IPS DF 6.9 (cell line): ENCODE measurements at regions not wholly inside any gene's neighbourhood (a gene's known extent, or its start where the extent isn't known, plus 50 kb on each side); places are given as distances from the start of the nearest gene placed in this dataset.
"Not testable (repeated sequence)": the region's sequence is repeated elsewhere in the genome, so short reads cannot be mapped to it uniquely, and the experiment has no call there.

Source experiments
- DNase-seq: peaks from one replicate; pipeline ENCODE4 v3.0.0-alpha.2; 2013; ENCODE audit warnings: low read depth, low spot score
- H3K27ac ChIP-seq: one replicate; pipeline ENCODE4 v1.5.1; 2013; ENCODE audit warnings: low read length, control low read depth
- H3K27me3 ChIP-seq: 2 replicates; pipeline ENCODE4 v1.6.1; 2013; ENCODE audit warnings: mild to moderate bottlenecking, low read length; ENCODE audit not compliant: control insufficient read depth, insufficient read depth
- H3K36me3 ChIP-seq: 2 replicates; pipeline ENCODE4 v1.6.1; 2013; ENCODE audit warnings: low read length; ENCODE audit not compliant: control insufficient read depth, insufficient read depth
- H3K4me1 ChIP-seq: 2 replicates; pipeline ENCODE4 v1.6.1; 2013; ENCODE audit warnings: low read length; ENCODE audit not compliant: control insufficient read depth, insufficient read depth
- H3K4me3 ChIP-seq: 2 replicates; pipeline ENCODE4 v1.5.1; 2013; ENCODE audit warnings: mild to moderate bottlenecking, low read length
- H3K9me3 ChIP-seq: 2 replicates; pipeline ENCODE4 v1.6.1; 2013; ENCODE audit warnings: low read length, inconsistent platforms; ENCODE audit not compliant: control insufficient read depth, insufficient read depth
- WGBS: extraction: QIAGEN DNeasy Blood & Tissue Kit; methylation state at CpG from one replicate; pipeline ENCODE4 v1.1.7; 2013; ENCODE audit warnings: mixed read lengths, missing lambda C conversion rate; ENCODE audit not compliant: insufficient read length, insufficient coverage; 5-methylcytosine and 5-hydroxymethylcytosine counted together

DNA sequence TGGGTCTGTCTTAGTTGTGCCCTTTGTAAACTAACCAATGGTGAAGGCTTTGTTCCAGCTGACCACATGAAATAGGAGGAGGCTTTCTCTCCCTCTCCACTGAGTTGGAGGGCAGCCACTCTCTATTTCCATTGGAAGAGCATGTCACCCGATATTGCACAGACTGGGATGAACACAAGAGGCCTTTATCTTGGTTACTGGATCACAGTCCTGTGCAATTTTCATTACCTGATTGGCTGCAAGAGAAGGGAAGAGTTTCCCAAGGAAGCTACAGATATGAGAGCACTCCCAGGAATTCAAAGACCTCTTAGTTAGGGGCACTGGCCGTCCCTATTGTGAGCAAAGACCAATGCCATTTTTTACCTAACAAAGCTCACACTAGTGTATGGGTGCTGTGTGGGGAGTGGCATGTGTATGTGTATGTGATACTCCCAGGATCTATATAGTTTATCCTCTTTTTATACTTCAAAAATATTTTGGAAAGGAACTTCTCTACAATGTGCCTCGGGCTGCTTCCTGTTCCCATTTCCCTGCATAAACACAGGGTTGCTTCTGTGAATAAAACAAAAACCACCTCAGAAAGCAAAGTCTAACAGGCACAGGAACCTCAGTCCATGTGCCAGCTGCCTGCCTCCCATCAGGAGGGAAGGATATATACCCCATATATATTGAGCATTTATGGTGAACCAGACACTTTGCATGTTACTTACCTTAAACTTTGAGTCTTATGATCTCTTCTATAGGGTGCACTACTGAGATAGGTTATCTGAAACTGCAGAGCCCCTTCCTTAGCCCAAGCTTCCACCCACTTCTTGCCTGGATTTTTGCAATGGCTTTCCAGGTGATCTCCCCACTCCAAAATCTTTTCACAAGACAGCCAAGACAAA, 126.5 kb downstream of the RASSF10 start:
- H3K27me3 ChIP-seq, result no peaks in the 10 kb centered on the region
- no peaks in the 10 kb centered on the region for H3K9me3 ChIP-seq
- no peak for DNase-seq
- no CpG with 5 or more reads among the region's 3 CpGs for WGBS
- no peak overlapping the region for H3K4me3 ChIP-seq
- H3K36me3 ChIP-seq, result no peaks in the 10 kb centered on the region
- no peak overlapping the region for H3K27ac ChIP-seq
- H3K4me1 ChIP-seq, result no peaks in the 10 kb centered on the region

DNA sequence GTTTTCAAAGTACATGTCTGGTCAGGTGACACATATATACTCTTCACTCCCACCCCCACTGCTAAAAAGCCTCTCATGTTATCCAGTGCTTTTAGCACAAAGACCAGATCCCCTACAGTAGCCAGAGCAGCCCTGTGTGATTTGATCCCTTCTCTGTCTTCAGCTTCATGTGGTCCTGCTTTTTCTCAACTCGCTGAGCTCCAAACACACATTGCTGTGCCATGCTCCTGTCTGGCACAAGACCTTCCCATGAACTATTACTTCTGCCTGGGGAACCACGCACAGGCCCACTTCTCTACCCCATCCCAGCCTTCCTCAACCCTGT, 127.1 kb downstream of the RASSF10 start:
- Histone ChIP-seq H3K4me1 (no peaks in the 10 kb centered on the region), H3K27ac (no peak overlapping the region), H3K36me3 (no peaks in the 10 kb centered on the region), H3K9me3 (no peaks in the 10 kb centered on the region), H3K4me3 (no peak overlapping the region), H3K27me3 (no peaks in the 10 kb centered on the region)
- DNase-seq, result no peak
- WGBS, result no CpG with 5 or more reads among the region's 2 CpGs

DNA sequence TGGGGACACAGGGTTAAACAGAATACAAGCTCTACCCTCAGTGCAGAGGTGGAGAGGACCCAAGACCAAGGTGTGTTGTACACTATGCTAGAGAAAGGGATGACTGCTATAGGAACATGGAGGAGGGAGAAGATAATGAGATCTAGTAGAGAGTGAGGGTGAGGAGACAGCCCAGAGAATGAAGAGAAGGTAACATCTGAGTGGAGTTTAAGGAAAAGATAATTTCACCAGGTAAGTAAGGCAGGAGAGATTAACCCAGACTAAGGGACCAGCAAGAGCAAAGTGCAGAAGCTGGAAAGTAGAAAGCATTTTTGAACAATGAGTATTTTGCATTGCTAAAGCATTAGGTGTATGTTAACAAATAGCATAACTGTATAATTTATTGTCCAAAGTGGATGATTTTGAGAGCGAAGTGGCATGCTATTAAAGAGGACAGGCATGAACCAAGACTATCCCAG, 128.8 kb downstream of the RASSF10 start:
- Histone ChIP-seq H3K9me3 (no peaks in the 10 kb centered on the region), H3K4me3 (no peak overlapping the region), H3K27me3 (no peaks in the 10 kb centered on the region), H3K27ac (no peak overlapping the region), H3K4me1 (no peaks in the 10 kb centered on the region), H3K36me3 (no peaks in the 10 kb centered on the region)
- no CpG with 5 or more reads among the region's 1 CpG for WGBS
- no peak for DNase-seq

DNA sequence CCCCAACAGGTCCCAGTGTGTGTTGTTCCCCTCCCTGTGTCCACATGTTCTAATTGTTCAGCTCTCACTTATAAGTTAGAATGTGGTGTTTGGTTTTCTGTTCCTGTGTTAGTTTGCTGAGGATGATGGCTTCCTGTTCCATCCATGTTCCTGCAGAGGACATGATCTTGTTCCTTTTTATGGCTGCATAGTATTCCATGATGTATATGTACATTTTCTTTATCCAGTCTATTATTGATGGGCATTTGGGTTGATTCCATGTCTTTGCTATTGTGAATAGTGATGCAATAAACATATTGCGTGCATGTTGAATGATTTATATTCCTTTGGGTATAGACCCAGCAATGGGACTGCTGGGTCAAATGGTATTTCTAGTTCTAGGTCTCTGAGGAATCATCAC, 130.0 kb downstream of the RASSF10 start:
- H3K36me3 ChIP-seq, H3K4me1 ChIP-seq, H3K9me3 ChIP-seq, H3K27me3 ChIP-seq, H3K27ac ChIP-seq, DNase-seq, H3K4me3 ChIP-seq: not testable (repeated sequence)
- WGBS, result no CpG with 5 or more reads among the region's 1 CpG

DNA sequence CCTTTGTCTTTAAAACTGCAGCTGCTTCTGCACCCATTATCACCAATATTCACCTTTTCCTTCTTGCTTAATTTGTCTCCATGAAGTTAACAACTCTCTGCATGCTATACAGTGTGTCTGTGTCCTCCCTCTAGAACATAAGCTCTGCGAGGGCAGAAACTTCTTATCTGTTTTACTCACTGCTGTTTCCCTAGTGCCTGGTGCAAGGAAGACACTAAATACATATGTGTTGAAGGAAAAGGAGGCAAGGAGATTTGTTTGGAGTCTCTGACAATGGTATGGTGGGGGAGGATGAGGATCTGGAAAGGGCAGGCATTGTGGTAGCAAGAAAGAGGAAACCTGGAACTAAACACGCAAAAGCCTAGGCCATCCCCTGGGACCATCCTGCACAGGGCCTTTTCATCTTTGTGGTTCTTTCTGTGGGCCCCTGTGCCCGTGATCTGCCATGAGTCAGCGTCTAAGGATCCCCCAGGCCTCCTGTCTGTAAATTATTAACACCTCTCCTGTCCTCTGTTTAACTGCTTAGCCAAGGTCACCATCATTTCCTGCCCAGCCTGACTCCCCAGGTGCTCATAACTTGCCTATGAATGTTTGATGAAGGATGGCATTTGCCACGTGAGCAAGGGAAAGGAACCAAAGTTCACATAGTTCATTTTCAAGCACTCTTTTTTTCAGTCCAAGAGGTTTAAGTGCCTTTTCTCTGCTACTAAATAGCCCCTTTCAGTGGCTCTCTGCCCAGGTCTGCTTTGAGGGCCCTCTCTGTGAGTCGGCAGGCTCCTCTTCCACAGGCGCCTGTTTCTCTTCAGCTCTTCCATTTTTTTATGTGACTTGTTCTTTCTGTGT, 131.1 kb downstream of the RASSF10 start:
- Histone ChIP-seq H3K4me3 (no peak overlapping the region), H3K27me3 (no peaks in the 10 kb centered on the region), H3K9me3 (no peaks in the 10 kb centered on the region), H3K27ac (no peak overlapping the region), H3K4me1 (no peaks in the 10 kb centered on the region), H3K36me3 (no peaks in the 10 kb centered on the region)
- WGBS, result no CpG with 5 or more reads among the region's 7 CpGs
- DNase-seq, result no peak

DNA sequence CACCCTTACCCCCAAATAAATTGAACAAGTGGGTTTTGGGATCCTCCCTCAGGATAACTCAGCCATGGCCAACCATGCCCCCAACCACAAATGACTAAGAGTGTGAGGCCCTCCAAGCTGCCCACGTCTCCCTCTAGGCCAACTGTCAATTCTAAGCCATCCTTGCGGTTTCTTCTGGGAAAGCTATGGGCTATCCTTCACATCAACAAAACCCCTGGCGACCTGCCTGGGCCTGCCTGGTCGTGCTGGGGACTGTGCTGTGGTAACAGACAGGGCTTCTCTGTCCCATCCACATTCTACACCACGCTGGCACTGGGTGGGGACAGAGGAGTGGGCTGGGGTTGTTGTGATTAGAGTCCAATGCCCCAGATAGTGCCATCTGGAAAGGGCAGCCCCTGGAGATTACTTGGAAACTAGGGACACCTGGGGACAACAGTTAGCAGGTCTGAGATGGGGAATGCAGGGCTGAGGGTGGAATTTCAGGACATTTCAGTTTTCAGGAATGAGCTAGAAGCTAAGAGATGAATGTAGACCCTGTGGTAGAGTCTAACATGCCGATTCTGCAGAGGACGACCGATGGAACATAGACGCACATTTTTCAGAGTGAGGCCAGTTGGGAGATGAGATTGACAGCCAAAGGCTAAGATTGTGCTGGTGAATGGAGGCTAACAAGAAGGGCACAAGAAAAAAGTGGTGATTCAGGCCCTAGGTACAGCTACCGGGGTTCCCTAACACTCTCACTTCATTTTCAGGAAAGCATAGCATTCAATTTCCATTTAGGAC, 131.9 kb downstream of the RASSF10 start:
- no peaks in the 10 kb centered on the region for H3K36me3 ChIP-seq
- H3K4me1 ChIP-seq, result no peaks in the 10 kb centered on the region
- no peak overlapping the region for H3K4me3 ChIP-seq
- no peak for DNase-seq
- H3K27ac ChIP-seq, result no peak overlapping the region
- H3K9me3 ChIP-seq, result no peaks in the 10 kb centered on the region
- no CpG with 5 or more reads among the region's 10 CpGs for WGBS
- no peaks in the 10 kb centered on the region for H3K27me3 ChIP-seq

DNA sequence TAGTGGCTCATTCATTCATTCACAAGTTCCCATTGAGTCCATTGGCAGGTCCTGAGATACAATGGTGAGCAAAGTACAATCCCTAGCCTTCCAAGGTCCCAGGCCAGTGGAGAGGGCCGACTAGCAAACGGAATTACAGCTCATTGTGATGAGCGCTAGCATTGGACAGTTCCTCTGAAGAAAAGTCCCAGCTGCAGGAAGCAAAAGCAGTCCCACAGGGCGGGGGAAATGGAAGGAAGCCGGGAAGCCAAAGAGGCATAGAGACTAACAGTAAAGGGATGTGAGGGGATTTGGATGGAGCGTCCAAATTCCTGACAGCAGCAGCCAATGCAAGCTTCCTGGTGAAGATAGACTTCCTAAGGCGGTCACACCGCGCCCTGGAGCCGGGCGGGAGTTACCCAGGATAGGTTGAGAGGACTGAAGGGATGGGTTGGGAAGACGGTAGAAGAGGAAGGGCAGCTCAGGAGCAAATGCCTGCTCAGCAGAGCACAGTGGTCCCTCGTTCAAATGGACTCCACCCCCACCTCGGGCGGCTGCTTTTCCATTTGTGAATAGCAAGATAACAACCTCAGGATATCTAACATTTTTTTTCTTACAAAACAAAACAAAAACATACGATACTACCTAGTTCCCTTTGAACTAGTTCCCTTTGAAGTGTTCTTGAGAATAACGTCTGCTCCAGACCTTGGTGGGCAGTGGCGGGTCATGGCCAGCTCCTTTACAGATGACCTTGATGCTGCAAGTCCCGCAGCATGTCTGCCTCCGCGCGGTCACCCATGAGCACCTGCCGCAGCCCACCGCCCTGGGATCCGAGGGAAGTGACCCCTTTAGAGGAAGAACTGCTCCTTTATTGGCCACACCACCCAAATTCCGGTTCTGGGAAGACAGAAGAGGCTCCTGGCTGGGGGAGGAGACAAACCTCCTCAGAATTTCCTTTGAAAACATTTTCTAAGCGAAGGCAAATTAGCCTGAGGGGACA, 132.9 kb downstream of the RASSF10 start:
- H3K4me3 ChIP-seq, result no peak overlapping the region
- H3K36me3 ChIP-seq, result no peaks in the 10 kb centered on the region
- 100% methylated on average over 1 of the region's 27 CpGs for WGBS
- H3K27ac ChIP-seq, result no peak overlapping the region
- H3K4me1 ChIP-seq, result no peaks in the 10 kb centered on the region
- no peaks in the 10 kb centered on the region for H3K9me3 ChIP-seq
- no peak for DNase-seq
- H3K27me3 ChIP-seq, result no peaks in the 10 kb centered on the region

DNA sequence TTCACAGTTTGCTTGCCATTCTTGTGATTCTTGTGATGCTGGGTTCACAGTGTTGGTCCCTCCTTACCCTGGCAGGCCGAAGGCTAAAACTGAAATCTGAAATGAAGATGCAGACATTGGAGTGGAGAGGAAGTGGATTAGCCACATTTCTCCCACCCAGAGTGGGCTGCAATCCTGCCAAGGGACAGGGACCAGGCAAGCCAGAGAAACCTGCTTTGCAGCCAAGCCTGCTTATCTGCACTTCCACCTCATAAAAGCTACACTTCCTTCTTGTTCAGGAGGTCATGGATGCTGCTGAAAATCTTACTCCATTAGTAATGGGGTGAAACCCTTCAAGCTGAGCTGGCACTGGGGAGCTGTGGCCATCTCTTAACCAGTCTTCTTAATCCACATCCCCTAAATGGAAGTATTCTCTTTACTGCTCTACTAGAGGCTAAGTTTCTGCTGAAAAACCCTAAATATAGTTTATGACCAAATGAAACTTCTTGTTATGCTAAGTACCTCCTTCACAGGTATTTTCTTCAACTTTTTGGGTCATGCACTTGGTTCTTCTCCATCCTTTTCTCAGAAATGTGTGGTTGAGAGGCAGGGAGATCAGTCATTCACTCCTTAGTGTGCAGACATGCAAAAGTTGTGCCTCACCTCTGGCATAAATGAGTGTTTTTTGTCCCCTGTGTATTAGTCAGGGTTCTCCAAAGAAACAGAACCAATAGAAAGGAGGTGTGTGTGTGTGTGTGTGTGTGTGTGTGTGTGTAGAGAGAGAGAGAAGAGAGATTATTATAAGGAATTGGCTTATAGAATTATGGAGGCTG, 133.9 kb upstream of the BMAL1 start:
- H3K4me1 ChIP-seq, result no peaks in the 10 kb centered on the region

GRCh38 chr11:13145461-13145860, 132.1 kb upstream of the BMAL1 start:
- no peaks in the 10 kb centered on the region for H3K4me1 ChIP-seq
- no peak overlapping the region for H3K27ac ChIP-seq
- WGBS, result no CpG with 5 or more reads among the region's 2 CpGs
- H3K36me3 ChIP-seq, result no peaks in the 10 kb centered on the region
- no peak for DNase-seq
- H3K4me3 ChIP-seq, result no peak overlapping the region
- H3K27me3 ChIP-seq, result no peaks in the 10 kb centered on the region
- no peaks in the 10 kb centered on the region for H3K9me3 ChIP-seq

More for the DNA sequence above, 133.9 kb upstream of the BMAL1 start:
- Histone ChIP-seq H3K27ac (no peak overlapping the region), H3K9me3 (no peaks in the 10 kb centered on the region), H3K4me3 (no peak overlapping the region), H3K36me3 (no peaks in the 10 kb centered on the region), H3K27me3 (no peaks in the 10 kb centered on the region)
- no CpG with 5 or more reads among the region's 1 CpG for WGBS
- no peak for DNase-seq
